GM12892 (cell line): ENCODE measurements at regions not wholly inside any gene's neighbourhood (a gene's known extent, or its start where the extent isn't known, plus 50 kb on each side); places are given as distances from the start of the nearest gene placed in this dataset.

Source experiments
- POLR2A ChIP-seq: IDR thresholded peaks from 2 replicates; pipeline ENCODE4 v1.6.1; 2011; ENCODE audit warnings: low read depth, low read length, control low read depth
- TAF1 ChIP-seq: IDR thresholded peaks from 2 replicates; pipeline ENCODE4 v1.6.1; 2011; ENCODE audit warnings: low read depth, mild to moderate bottlenecking, control low read depth, low read length, borderline replicate concordance

GRCh38 chr1:79362470-79362869, 355.9 kb upstream of the ADGRL4 start:
- TF ChIP-seq TAF1 = no peak
- no peak for TF ChIP-seq POLR2A
